ENCODE measurements at regions not wholly inside any gene's neighbourhood (a gene's known extent, or its start where the extent isn't known, plus 50 kb on each side); places are given as distances from the start of the nearest gene placed in this dataset.

- no peaks in the 10 kb centered on the region for H3K9me1 ChIP-seq (replicated peaks; ENCODE audit: control insufficient read depth, extremely low read depth, insufficient read depth, low read length)
- H3K27me3 ChIP-seq (ENCODE audit: control insufficient read depth in 2 of 2, insufficient read depth in 2 of 2, low read length in 2 of 2): peaks cover 0 to 2% of the 10 kb centered on the region in 2 experiments
- DNase-seq (ENCODE audit: low read depth, low spot score) (no peak), FAIRE-seq (no peak)
- no peaks in the 10 kb centered on the region for H4K20me1 ChIP-seq (replicated peaks; ENCODE audit: control insufficient read depth, extremely low read depth, insufficient read depth, low read length)
- intact Hi-C loops (cut with micrococcal nuclease) (no loop called here), dilution Hi-C loops (cut with MboI; ENCODE audit: extremely low pct_ligation_motif_present, low sequenced_read_pairs) (no loop called here)
- H3K36me3 ChIP-seq (ENCODE audit: control insufficient read depth in 2 of 2, extremely low read depth in 1 of 2, insufficient read depth in 2 of 2, low read length in 2 of 2): no peaks in the 10 kb centered on the region
- no peak overlapping the region for H3K9ac ChIP-seq (replicated peaks; ENCODE audit: extremely low read depth, insufficient read depth, low read length)
- no peak overlapping the region for H2AFZ ChIP-seq (ENCODE audit: low read depth, low read length)
- no peak overlapping the region for H3K4me3 ChIP-seq (replicated peaks in 1 of 3; ENCODE audit: insufficient read depth in 1 of 3, low read depth in 1 of 3, low read length in 3 of 3)
- TF ChIP-seq MYC (IDR thresholded peaks at IDR 0.05; ENCODE audit: low read depth, low read length) (no peak), POLR2A (IDR thresholded peaks at IDR 0.05; ENCODE audit: low read depth, low read length) (no peak), EZH2 (IDR thresholded peaks at IDR 0.05; ENCODE audit: borderline replicate concordance, low read depth, low read length, severe bottlenecking) (no peak), POLR2AphosphoS5 (IDR thresholded peaks at IDR 0.05; ENCODE audit: insufficient read depth, low read depth, low read length) (no peak), FOS (IDR thresholded peaks at IDR 0.05; ENCODE audit: borderline replicate concordance, insufficient read depth, low read length) (no peak), GATA2 (IDR thresholded peaks at IDR 0.05; ENCODE audit: insufficient read depth, insufficient read length, low read depth, low read length) (no peak), JUN (IDR thresholded peaks at IDR 0.05; ENCODE audit: borderline replicate concordance, insufficient read depth, insufficient read length, low read depth) (no peak)
- TF ChIP-seq, protein P1, sequence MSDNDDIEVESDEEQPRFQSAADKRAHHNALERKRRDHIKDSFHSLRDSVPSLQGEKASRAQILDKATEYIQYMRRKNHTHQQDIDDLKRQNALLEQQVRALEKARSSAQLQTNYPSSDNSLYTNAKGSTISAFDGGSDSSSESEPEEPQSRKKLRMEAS (IDR thresholded peaks at IDR 0.05; ENCODE audit: insufficient read depth, insufficient read length): no peak
- TF ChIP-seq, protein P2, sequence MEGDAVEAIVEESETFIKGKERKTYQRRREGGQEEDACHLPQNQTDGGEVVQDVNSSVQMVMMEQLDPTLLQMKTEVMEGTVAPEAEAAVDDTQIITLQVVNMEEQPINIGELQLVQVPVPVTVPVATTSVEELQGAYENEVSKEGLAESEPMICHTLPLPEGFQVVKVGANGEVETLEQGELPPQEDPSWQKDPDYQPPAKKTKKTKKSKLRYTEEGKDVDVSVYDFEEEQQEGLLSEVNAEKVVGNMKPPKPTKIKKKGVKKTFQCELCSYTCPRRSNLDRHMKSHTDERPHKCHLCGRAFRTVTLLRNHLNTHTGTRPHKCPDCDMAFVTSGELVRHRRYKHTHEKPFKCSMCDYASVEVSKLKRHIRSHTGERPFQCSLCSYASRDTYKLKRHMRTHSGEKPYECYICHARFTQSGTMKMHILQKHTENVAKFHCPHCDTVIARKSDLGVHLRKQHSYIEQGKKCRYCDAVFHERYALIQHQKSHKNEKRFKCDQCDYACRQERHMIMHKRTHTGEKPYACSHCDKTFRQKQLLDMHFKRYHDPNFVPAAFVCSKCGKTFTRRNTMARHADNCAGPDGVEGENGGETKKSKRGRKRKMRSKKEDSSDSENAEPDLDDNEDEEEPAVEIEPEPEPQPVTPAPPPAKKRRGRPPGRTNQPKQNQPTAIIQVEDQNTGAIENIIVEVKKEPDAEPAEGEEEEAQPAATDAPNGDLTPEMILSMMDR (IDR thresholded peaks at IDR 0.05; ENCODE audit: extremely low read depth in 1 of 2, insufficient read depth in 1 of 2, low read depth in 1 of 2, low read length in 2 of 2): no peak
- no peak overlapping the region for H3K4me2 ChIP-seq (ENCODE audit: insufficient read depth, low read length)
- no TSS peak for BruUV-seq (replicated peaks)
- CTCF ChIA-PET: interaction anchor here (0.9 kb wide), 1 partner anchor 9 kb away, joined by 3 read pairs; no protein-coding TSS in a partner anchor
- H3K79me2 ChIP-seq (ENCODE audit: control insufficient read depth, insufficient read depth, low read length): no peaks in the 10 kb centered on the region
- H3K4me1 ChIP-seq (ENCODE audit: control insufficient read depth, extremely low read depth, insufficient read depth, low read length): no peaks in the 10 kb centered on the region
- POLR2A ChIA-PET: no interaction called here
- H3K27ac ChIP-seq (ENCODE audit: insufficient read depth, low read depth, low read length): no peak overlapping the region
- no peaks in the 10 kb centered on the region for H3K9me3 ChIP-seq (replicated peaks; ENCODE audit: control insufficient read depth, insufficient read depth, low read length)
These were observed 123.2 kb upstream of the WNT4 start for GRCh38 chr1:22266141-22266540.

Data from endothelial cell of umbilical vein (primary cell).